ENCODE measurements at regions not wholly inside any gene's neighbourhood (a gene's known extent, or its start where the extent isn't known, plus 50 kb on each side); places are given as distances from the start of the nearest gene placed in this dataset.

GRCh38 chr2:198417836-198418235 lies 613.4 kb downstream of the PLCL1 start:
- no peak for DNase-seq (ENCODE audit: low spot score)

DNA sequence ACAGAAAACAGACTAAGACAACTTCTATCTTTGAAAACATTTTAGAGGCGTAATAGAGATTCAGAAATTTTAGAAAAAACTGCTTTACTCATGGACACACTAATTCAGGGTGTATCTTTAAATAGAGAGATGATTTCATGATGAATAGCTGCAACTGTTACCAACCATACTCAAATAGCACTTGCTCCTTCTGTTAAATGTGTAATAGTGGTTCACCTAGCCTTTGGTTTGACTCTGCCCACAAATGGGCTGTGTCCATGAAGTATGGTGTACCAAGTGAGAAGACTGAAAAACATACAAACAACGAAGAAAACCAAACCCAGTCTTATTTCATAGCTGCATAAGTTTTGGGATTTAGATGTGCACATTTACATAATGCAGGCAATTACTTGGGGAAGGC lies 610.6 kb downstream of the PLCL1 start:
- DNase-seq (ENCODE audit: low spot score), result no peak

GRCh38 chr2:198411936-198412335 lies 607.5 kb downstream of the PLCL1 start:
- no peak for DNase-seq (ENCODE audit: low spot score)

- no peak for DNase-seq (ENCODE audit: low spot score)
These were observed 603.8 kb downstream of the PLCL1 start for GRCh38 chr2:198408171-198408570.

- no peak for DNase-seq (ENCODE audit: low spot score)
These were observed 600.9 kb downstream of the PLCL1 start for GRCh38 chr2:198405311-198405710.

GRCh38 chr2:198401644-198402043 lies 597.3 kb downstream of the PLCL1 start:
- DNase-seq (ENCODE audit: low spot score), result no peak

GRCh38 chr2:198400999-198401398 lies 596.6 kb downstream of the PLCL1 start:
- no peak for DNase-seq (ENCODE audit: low spot score)

- no peak for DNase-seq (ENCODE audit: low spot score)
These were observed 589.8 kb downstream of the PLCL1 start for GRCh38 chr2:198394208-198394607.

DNA sequence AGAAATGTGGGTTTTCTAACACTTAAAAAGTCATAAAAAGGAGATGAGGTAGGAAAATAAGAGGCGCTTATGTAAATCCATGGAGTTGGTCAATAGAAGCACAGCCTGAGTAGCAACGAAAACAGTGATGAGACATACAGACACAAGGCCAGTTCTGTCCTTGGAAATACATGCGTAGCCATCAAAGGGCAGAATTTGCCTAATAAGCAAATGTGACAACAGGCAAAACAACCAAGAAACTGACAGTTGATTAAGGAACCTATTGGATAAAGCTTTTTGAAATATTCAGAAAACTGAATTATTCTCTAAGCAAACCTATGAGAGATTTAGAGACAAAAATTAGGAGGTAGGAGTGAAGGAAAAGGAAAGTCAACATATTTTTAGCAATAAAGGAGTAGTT lies 586.3 kb downstream of the PLCL1 start:
- no peak for DNase-seq (ENCODE audit: low spot score)

- no peak for DNase-seq (ENCODE audit: low spot score)
These were observed 583.3 kb downstream of the PLCL1 start for GRCh38 chr2:198387677-198388076.

DNA sequence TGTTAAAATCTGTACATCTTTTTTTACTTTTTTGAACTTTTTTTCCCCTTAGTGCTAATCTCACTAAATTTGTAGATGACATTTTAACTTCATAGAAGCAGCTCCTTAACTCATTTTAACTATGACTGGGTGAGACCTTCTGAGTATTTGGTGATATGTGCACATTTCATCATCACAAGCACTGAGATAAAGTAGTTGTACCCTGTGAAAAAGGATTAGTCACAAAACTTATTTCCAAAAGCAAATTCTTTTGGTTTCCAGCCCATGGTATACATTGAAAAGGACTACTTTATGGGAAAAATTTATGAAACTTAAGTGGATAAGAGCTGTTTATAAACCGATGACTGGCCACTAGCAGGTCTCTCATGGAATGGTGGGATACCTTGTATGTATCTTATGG lies 581.5 kb downstream of the PLCL1 start:
- DNase-seq (ENCODE audit: low spot score), result no peak

GRCh38 chr2:198385326-198385725 lies 580.9 kb downstream of the PLCL1 start:
- DNase-seq (ENCODE audit: low spot score), result no peak

GRCh38 chr2:198383392-198383791 lies 579.0 kb downstream of the PLCL1 start:
- DNase-seq (ENCODE audit: low spot score), result no peak

DNA sequence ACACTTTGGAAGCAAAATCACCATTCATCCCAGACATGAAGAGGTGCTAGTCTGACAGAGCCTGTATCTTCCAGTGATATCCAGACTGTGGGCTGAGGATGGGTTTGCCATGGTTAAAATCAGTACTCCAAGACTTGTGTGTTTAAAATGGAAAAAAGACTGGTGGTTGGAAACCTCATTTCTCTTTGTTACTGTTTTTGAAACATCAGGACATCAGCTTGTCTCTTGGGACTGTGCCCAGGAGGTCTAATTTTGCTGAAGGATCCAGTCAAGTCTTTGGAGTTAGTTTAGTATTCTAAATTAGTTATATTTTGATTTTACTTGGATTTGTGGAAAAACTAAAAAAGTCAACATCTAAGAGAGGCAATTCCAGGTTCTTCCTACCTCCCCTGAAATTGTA lies 578.4 kb downstream of the PLCL1 start:
- DNase-seq (ENCODE audit: low spot score), result no peak

GRCh38 chr2:198376677-198377076 lies 572.3 kb downstream of the PLCL1 start:
- no peak for DNase-seq (ENCODE audit: low spot score)

DNA sequence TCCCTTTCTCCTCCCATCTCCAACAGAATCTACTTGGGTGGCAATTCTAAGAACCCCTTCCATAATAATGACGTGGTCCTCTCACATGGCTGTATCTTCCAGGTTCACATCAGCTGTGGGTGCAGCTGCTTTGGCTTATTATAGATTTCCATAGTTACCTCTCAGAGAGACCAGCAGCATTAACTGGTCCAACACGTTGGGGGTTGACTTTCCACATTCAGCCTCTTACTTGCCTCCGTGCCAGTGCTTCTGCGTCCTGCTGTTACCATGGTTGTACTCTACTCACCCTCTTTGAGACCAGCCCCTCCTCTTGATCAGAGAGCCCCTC lies 570.7 kb downstream of the PLCL1 start:
- DNase-seq (ENCODE audit: low spot score), result no peak

GRCh38 chr2:198374375-198375082 lies 570.1 kb downstream of the PLCL1 start:
- DNase-seq (ENCODE audit: low spot score), result peak; percentile 52

- DNase-seq (ENCODE audit: low spot score), result peak; percentile 55
These were observed 567.6 kb downstream of the PLCL1 start for GRCh38 chr2:198371921-198372543.

GRCh38 chr2:198371329-198371728 lies 566.9 kb downstream of the PLCL1 start:
- no peak for DNase-seq (ENCODE audit: low spot score)

GRCh38 chr2:198368089-198368488 lies 563.7 kb downstream of the PLCL1 start:
- no peak for DNase-seq (ENCODE audit: low spot score)

DNA sequence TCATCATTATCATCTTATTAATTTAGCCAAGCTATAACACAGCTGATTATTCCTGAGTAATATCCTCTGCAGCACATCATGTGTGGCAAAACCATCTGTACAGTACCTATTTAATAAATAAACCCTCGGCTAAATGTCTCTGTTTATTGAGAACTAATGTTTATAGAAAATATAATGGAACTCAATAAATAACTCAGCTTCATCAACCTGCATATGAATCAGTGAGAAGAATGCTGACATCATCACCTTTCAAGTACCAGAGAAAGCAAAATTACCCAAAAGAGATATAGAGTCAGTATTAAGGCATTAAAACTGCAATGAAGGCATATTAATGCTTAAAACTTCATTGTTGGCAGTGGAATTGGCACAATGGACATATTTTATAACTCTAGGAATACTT lies 558.3 kb downstream of the PLCL1 start:
- no peak for DNase-seq (ENCODE audit: low spot score)

GRCh38 chr2:198359308-198359707 lies 554.9 kb downstream of the PLCL1 start:
- no peak for DNase-seq (ENCODE audit: low spot score)

- DNase-seq (ENCODE audit: low spot score), result no peak
These were observed 551.8 kb downstream of the PLCL1 start for GRCh38 chr2:198356157-198356556.

GRCh38 chr2:198351647-198352046 lies 547.3 kb downstream of the PLCL1 start:
- no peak for DNase-seq (ENCODE audit: low spot score)

Data from AG20443 (cell line).